H9 (cell line): ENCODE measurements at regions not wholly inside any gene's neighbourhood (a gene's known extent, or its start where the extent isn't known, plus 50 kb on each side); places are given as distances from the start of the nearest gene placed in this dataset.
A peak's percentile ranks its signal among the peaks of the same experiment; 100 is the strongest.

Source experiments
- DNase-seq: peaks from one replicate; pipeline ENCODE4 v3.0.0-alpha.2; 2017
- H2AFZ ChIP-seq: one replicate; pipeline ENCODE4 v1.6.1; 2013; ENCODE audit warnings: mild to moderate bottlenecking, low read length, control low read depth, moderate library complexity
- H2AK5ac ChIP-seq: 2 replicates; pipeline ENCODE4 v1.6.1; 2013; ENCODE audit warnings: low read length, control low read depth, mixed read lengths; ENCODE audit not compliant: insufficient read length
- H2BK120ac ChIP-seq: one replicate; pipeline ENCODE4 v1.6.1; 2013; ENCODE audit warnings: low read depth, mild to moderate bottlenecking, low read length, control low read depth, inconsistent platforms; ENCODE audit not compliant: poor library complexity, severe bottlenecking
- H2BK12ac ChIP-seq: 2 replicates; pipeline ENCODE4 v1.6.1; 2013; ENCODE audit warnings: low read length, control low read depth, mixed read lengths, low read depth; ENCODE audit not compliant: insufficient read length
- H2BK15ac ChIP-seq: 2 replicates; pipeline ENCODE4 v1.6.1; 2013; ENCODE audit warnings: low read depth, low read length, control low read depth
- H2BK20ac ChIP-seq: one replicate; pipeline ENCODE4 v1.6.1; 2013; ENCODE audit warnings: low read depth, mild to moderate bottlenecking, low read length, control low read depth, inconsistent platforms; ENCODE audit not compliant: poor library complexity, severe bottlenecking
- H2BK5ac ChIP-seq: 2 replicates; pipeline ENCODE4 v1.6.1; 2013; ENCODE audit warnings: low read length, control low read depth, mixed read lengths; ENCODE audit not compliant: insufficient read length
- H3K14ac ChIP-seq: 2 replicates; pipeline ENCODE4 v1.6.1; 2013; ENCODE audit warnings: low read length, control low read depth; ENCODE audit not compliant: insufficient read depth
- H3K18ac ChIP-seq: 2 replicates; pipeline ENCODE4 v1.6.1; 2013; ENCODE audit warnings: low read depth, mild to moderate bottlenecking, mixed read lengths, low read length, control low read depth; ENCODE audit not compliant: insufficient read length
- H3K23ac ChIP-seq: 2 replicates; pipeline ENCODE4 v1.6.1; 2013; ENCODE audit warnings: low read length, control low read depth, mixed read lengths, low read depth; ENCODE audit not compliant: insufficient read length
- H3K23me2 ChIP-seq: 2 replicates; pipeline ENCODE4 v1.6.1; 2013; ENCODE audit warnings: low read depth, mild to moderate bottlenecking, mixed read lengths, low read length, control low read depth; ENCODE audit not compliant: insufficient read length, poor library complexity, severe bottlenecking
- H3K27ac ChIP-seq: 2 replicates; pipeline ENCODE4 v1.5.1; 2013; ENCODE audit warnings: low read length, control low read depth, mixed read lengths, low read depth; ENCODE audit not compliant: insufficient read length
- H3K27me3 ChIP-seq: 2 replicates; pipeline ENCODE4 v1.6.1; 2013; ENCODE audit warnings: low read length, control low read depth, inconsistent platforms; ENCODE audit not compliant: insufficient read depth
- H3K4ac ChIP-seq: 2 replicates; pipeline ENCODE4 v1.6.1; 2013; ENCODE audit warnings: low read depth, mild to moderate bottlenecking, control low read depth, inconsistent platforms, low read length, moderate library complexity
- H3K4me1 ChIP-seq: 2 replicates; pipeline ENCODE4 v1.6.1; 2013; ENCODE audit warnings: low read length, control low read depth, inconsistent platforms; ENCODE audit not compliant: insufficient read depth
- H3K4me2 ChIP-seq: 2 replicates; pipeline ENCODE4 v1.6.1; 2013; ENCODE audit warnings: low read length, control low read depth, mixed read lengths; ENCODE audit not compliant: insufficient read length, insufficient read depth
- H3K56ac ChIP-seq: 2 replicates; pipeline ENCODE4 v1.6.1; 2013; ENCODE audit warnings: low read depth, mild to moderate bottlenecking, mixed read lengths, low read length, control low read depth; ENCODE audit not compliant: insufficient read length
- H3K79me1 ChIP-seq: 2 replicates; pipeline ENCODE4 v1.6.1; 2013; ENCODE audit warnings: low read depth, mild to moderate bottlenecking, moderate library complexity, low read length, control low read depth, inconsistent platforms; ENCODE audit not compliant: insufficient read depth, poor library complexity, severe bottlenecking
- H3K79me2 ChIP-seq: 2 replicates; pipeline ENCODE4 v1.6.1; 2013; ENCODE audit warnings: low read length, control low read depth, inconsistent platforms; ENCODE audit not compliant: insufficient read depth
- H3K9ac ChIP-seq: 2 replicates; pipeline ENCODE4 v1.6.1; 2013; ENCODE audit warnings: low read length, control low read depth, mixed read lengths; ENCODE audit not compliant: insufficient read length; ENCODE audit errors: extremely low read depth
- H3K9me3 ChIP-seq: one replicate; pipeline ENCODE4 v1.6.1; 2013; ENCODE audit warnings: low read depth, low read length, inconsistent platforms; ENCODE audit not compliant: control insufficient read depth
- H3T11ph ChIP-seq: one replicate; pipeline ENCODE4 v1.6.1; 2013; ENCODE audit warnings: mild to moderate bottlenecking, low read length, control low read depth, inconsistent platforms
- H4K20me1 ChIP-seq: one replicate; pipeline ENCODE4 v1.6.1; 2013; ENCODE audit not compliant: control insufficient read depth, insufficient read length, insufficient read depth
- H4K5ac ChIP-seq: 2 replicates; pipeline ENCODE4 v1.6.1; 2013; ENCODE audit warnings: low read depth, mild to moderate bottlenecking, mixed read lengths, low read length, control low read depth; ENCODE audit not compliant: insufficient read length
- H4K8ac ChIP-seq: replicated peaks from 2 replicates; pipeline ENCODE4 v1.6.1; 2013; ENCODE audit warnings: low read length, control low read depth, mixed read lengths, low read depth; ENCODE audit not compliant: insufficient read length
- H4K91ac ChIP-seq: 2 replicates; pipeline ENCODE4 v1.6.1; 2013; ENCODE audit warnings: low read depth, mild to moderate bottlenecking, moderate library complexity, mixed read lengths, low read length, control low read depth; ENCODE audit not compliant: insufficient read length
- H3K27ac Mint-ChIP-seq, 3 experiments: 2 replicates in 2 of 3; 3 replicates in 1 of 3; pipeline ENCODE4 v1.8.0; 2020 to 2021; ENCODE audit warnings: mixed read lengths in 3 of 3, mild to moderate bottlenecking in 1 of 3, moderate library complexity in 1 of 3
- H3K27me3 Mint-ChIP-seq: 2 replicates; pipeline ENCODE4 v1.8.0; 2021; ENCODE audit warnings: low read depth, mild to moderate bottlenecking, moderate library complexity, mixed read lengths
- H3K36me3 Mint-ChIP-seq, 3 experiments: 2 replicates in 2 of 3; 3 replicates in 1 of 3; pipeline ENCODE4 v1.8.0; 2020 to 2021; ENCODE audit warnings: low read depth in 3 of 3, mixed read lengths in 3 of 3; ENCODE audit not compliant: insufficient read depth in 1 of 3
- H3K4me1 Mint-ChIP-seq, 2 experiments: 2 replicates each; pipeline ENCODE4 v1.8.0; 2020; ENCODE audit warnings: mixed read lengths in 2 of 2
- H3K4me3 Mint-ChIP-seq, 2 experiments: 2 replicates in 1 of 2; 3 replicates in 1 of 2; pipeline ENCODE4 v1.8.0; 2020 to 2021; ENCODE audit warnings: mild to moderate bottlenecking in 2 of 2, mixed read lengths in 2 of 2, moderate library complexity in 1 of 2
- H3K9me3 Mint-ChIP-seq, 2 experiments: 2 replicates in 1 of 2; 3 replicates in 1 of 2; pipeline ENCODE4 v1.8.0; 2020; ENCODE audit warnings: mild to moderate bottlenecking in 2 of 2, mixed read lengths in 2 of 2, moderate library complexity in 1 of 2
- CTCF ChIP-seq: fragments of 200-600 bp; sonication (generic); conservative IDR thresholded peaks from 3 replicates; pipeline ENCODE4 v1.8.0; 2021; ENCODE audit warnings: antibody characterized with exemption, mild to moderate bottlenecking
- WGBS: extraction: QIAGEN DNeasy Blood & Tissue Kit; methylation state at CpG from one replicate; pipeline ENCODE4 v1.1.7; 2013; ENCODE audit warnings: missing lambda C conversion rate, low lambda C conversion rate, mixed read lengths; ENCODE audit not compliant: insufficient read length; ENCODE audit errors: extremely low coverage; 5-methylcytosine and 5-hydroxymethylcytosine counted together

DNA sequence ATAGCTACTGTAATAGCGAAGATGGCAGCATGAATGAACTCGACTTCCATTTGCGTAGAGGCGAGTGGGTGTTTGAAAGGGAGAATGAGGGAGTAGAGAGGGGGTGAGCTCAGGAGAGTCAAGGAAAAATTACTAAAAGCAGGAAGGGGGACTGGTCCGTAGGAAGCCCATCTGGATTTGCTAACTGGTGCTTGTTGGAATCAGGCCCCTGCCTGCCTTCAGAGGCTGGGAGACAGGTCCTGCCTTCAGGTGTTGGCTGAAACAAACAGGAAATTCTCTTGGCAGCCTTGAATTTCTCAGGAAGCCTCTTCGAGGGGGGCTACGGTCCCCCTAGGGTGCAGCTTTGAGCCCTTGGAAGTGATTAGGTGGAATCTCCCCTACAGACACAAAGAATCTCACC, 121.7 kb downstream of the OLFM1 start:
- Histone ChIP-seq H4K5ac (no peak overlapping the region), H4K91ac (no peak overlapping the region), H2BK12ac (no peak overlapping the region), H3K14ac (no peak overlapping the region), H3K4me2 (no peak overlapping the region), H3T11ph (no peak overlapping the region), H2BK20ac (no peak overlapping the region), H3K23ac (no peak overlapping the region), H2BK120ac (no peak overlapping the region), H2AFZ (no peak overlapping the region), H3K27me3 (no peaks in the 10 kb centered on the region), H3K9me3 (no peaks in the 10 kb centered on the region), H2BK15ac (no peak overlapping the region), H3K56ac (no peak overlapping the region), H3K4ac (no peak overlapping the region), H4K8ac (no peak overlapping the region), H4K20me1 (no peaks in the 10 kb centered on the region), H3K23me2 (no peaks in the 10 kb centered on the region), H3K79me2 (no peaks in the 10 kb centered on the region), H3K9ac (no peak overlapping the region), H2BK5ac (no peak overlapping the region), H3K27ac (no peak overlapping the region), H3K79me1 (no peaks in the 10 kb centered on the region), H3K18ac (no peak overlapping the region), H2AK5ac (no peak overlapping the region), H3K4me1 (no peaks in the 10 kb centered on the region)
- Mint-ChIP-seq H3K4me3 (no peak overlapping the region), H3K27me3 (peaks cover 9% of the 10 kb centered on the region), H3K27ac (peak overlapping the region in 1 of 3 experiments; percentile 52; a peak in 1 of 7 replicates), H3K36me3 (peaks cover 0 to 5% (median 4%) of the 10 kb centered on the region in 3 experiments; a peak in 4 of 7 replicates), H3K9me3 (peaks cover 7 to 14% of the 10 kb centered on the region in 2 experiments; a peak in 4 of 5 replicates), H3K4me1 (peaks cover 0 to 8% of the 10 kb centered on the region in 2 experiments; a peak in 3 of 4 replicates)
- DNase-seq: no peak
- no CpG with 5 or more reads among the region's 7 CpGs for WGBS
- no peak for TF ChIP-seq CTCF
